ENCODE measurements at regions not wholly inside any gene's neighbourhood (a gene's known extent, or its start where the extent isn't known, plus 50 kb on each side); places are given as distances from the start of the nearest gene placed in this dataset.

DNA sequence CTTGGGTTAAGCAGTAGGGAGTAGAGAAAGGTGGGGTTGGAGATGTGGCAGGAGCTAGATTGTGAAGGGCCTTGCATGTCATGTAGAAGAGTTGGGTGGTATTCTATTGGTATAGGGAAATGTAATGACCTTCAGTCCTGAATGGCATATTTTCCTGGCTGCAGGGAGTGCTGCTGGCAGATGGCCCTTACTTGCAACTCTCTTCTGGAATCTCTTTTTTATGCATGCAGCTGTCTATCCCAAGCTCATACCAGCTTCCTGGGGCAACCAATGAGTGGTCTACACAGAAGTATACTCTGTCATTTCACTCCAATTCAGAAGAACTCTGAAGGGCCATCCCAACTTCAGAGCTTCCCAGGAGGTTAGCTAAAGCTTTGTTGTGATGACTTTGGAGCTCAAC is 144.7 kb upstream of the ANKRD28 start (continued):
- no peak for TF ChIP-seq ZNF462 (CRISPR knock-in tag; IDR thresholded peaks at IDR 0.05)

DNA sequence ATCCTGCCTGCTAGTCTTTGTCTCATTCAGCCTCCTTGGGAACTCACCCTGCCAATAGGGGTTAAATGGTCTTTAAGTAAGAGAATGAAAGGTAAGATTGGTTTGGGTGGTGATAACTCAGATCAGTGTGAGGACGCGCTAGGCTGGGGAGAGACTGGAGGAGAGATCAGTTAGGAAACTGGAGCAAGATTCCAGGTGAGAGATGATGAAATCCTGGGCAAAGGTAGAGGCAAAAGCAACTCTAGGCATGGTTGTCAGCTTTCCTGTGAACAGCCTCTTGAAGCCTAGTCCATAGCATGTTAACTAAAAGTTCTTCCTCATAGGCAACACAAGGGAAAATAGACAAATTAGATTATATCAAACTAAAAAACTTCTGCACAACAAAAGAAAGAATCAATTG is 145.2 kb upstream of the ANKRD28 start:
- ATAC-seq = no peak
- peaks cover 4% of the 10 kb centered on the region for H3K27me3 Mint-ChIP-seq (ENCODE audit: insufficient read depth, low read depth, poor library complexity)
- no peaks in the 10 kb centered on the region for H3K4me1 Mint-ChIP-seq

More for the DNA sequence above, 145.2 kb upstream of the ANKRD28 start:
- no peaks in the 10 kb centered on the region for H3K36me3 ChIP-seq (ENCODE audit: insufficient read depth)
- no peaks in the 10 kb centered on the region for H3K4me1 ChIP-seq (ENCODE audit: insufficient read depth)
- no peak overlapping the region for H3K4me3 ChIP-seq
- Mint-ChIP-seq H3K9me3 (peaks cover 17% of the 10 kb centered on the region), H3K36me3 (ENCODE audit: low read depth) (peaks cover 7% of the 10 kb centered on the region; the same call in 1 of the 3 replicates), H3K4me3 (no peak overlapping the region), H3K27ac (no peak overlapping the region)
- H3K27ac ChIP-seq (ENCODE audit: low read depth) = no peak overlapping the region
- H3F3A ChIP-seq (replicated peaks; ENCODE audit: low read depth) = no peaks in the 10 kb centered on the region
- no peak overlapping the region for H2AFZ ChIP-seq
- H4K20me1 ChIP-seq (replicated peaks; ENCODE audit: insufficient read depth) = no peaks in the 10 kb centered on the region
- TF ChIP-seq ETS1 (IDR thresholded peaks at IDR 0.05) (no peak), ZNF114 (CRISPR knock-in tag; IDR thresholded peaks at IDR 0.05) (no peak)
- H3K27me3 ChIP-seq (ENCODE audit: insufficient read depth) = no peaks in the 10 kb centered on the region
- no peak for DNase-seq (ENCODE audit: low spot score)
- no peak overlapping the region for H3K4me2 ChIP-seq
- 0 out of 2 replicates have a peak, but pooled peaks cover 6% of the 10 kb centered on the region for H3K9me2 ChIP-seq (ENCODE audit: insufficient read depth)
- no peaks in the 10 kb centered on the region for H3K79me2 ChIP-seq (replicated peaks; ENCODE audit: insufficient read depth)
